ENCODE measurements at regions not wholly inside any gene's neighbourhood (a gene's known extent, or its start where the extent isn't known, plus 50 kb on each side); places are given as distances from the start of the nearest gene placed in this dataset.
A peak's percentile ranks its signal among the peaks of the same experiment; 100 is the strongest.

DNA sequence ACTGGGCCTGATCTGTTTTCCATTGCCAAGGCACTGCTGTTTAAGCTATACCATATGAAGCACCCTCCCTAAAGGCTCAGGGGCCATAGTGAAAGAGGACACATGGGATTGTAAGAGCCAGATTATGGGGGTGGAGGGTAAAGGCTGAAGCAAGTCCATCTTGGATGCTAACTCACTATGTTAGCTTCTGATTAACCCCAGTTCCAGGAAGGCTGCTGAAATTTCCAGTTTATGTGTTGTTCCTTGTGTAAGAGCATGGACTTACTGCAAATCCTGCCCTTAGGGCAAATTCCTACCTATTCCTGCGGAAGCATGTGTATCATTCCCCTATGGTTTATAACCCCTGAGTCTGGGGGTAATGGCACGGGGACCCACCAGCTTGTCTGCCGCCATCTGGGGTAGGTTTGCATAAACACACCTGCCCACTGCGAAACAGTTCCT, 91.8 kb upstream of the SERBP1 start:
- no peak overlapping the region for H2AFZ ChIP-seq (ENCODE audit: control insufficient read depth, low read length)
- no peak overlapping the region for H3K4me2 ChIP-seq (ENCODE audit: control insufficient read depth, extremely low read depth, insufficient read depth, low read depth, low read length)
- no peak overlapping the region for H3K27ac ChIP-seq (ENCODE audit: control insufficient read depth, insufficient read depth, low read length)
- H3K4me1 ChIP-seq (ENCODE audit: control insufficient read depth, extremely low read depth, insufficient read depth, low read length) = peaks cover 8% of the 10 kb centered on the region
- H3K4me3 ChIP-seq (ENCODE audit: control insufficient read depth in 2 of 3, extremely low read depth in 1 of 3, insufficient read depth in 2 of 3, low read depth in 1 of 3, low read length in 3 of 3) = no peak overlapping the region
- no peaks in the 10 kb centered on the region for H3K79me2 ChIP-seq (ENCODE audit: control insufficient read depth, insufficient read depth, low read length)
- DNase-seq (ENCODE audit: low read depth, low spot score) = no peak
- H3K9me1 ChIP-seq (ENCODE audit: control insufficient read depth, extremely low read depth, insufficient read depth, low read length) = no peaks in the 10 kb centered on the region
- H3K36me3 ChIP-seq (ENCODE audit: control insufficient read depth in 2 of 2, extremely low read depth in 1 of 2, insufficient read depth in 2 of 2, low read length in 2 of 2) = no peaks in the 10 kb centered on the region
- dilution Hi-C loops (cut with MboI; ENCODE audit: extremely low pct_ligation_motif_present, low sequenced_read_pairs) = no loop called here
- H4K20me1 ChIP-seq (ENCODE audit: control insufficient read depth, extremely low read depth, insufficient read depth, low read length) = no peaks in the 10 kb centered on the region
- no peaks in the 10 kb centered on the region for H3K27me3 ChIP-seq (ENCODE audit: control insufficient read depth, extremely low read depth, insufficient read depth, low read length)
- FAIRE-seq = peak; percentile 51
- TF ChIP-seq EZH2 (IDR thresholded peaks at IDR 0.05; ENCODE audit: low read length) = no peak
- TF ChIP-seq, protein P1, sequence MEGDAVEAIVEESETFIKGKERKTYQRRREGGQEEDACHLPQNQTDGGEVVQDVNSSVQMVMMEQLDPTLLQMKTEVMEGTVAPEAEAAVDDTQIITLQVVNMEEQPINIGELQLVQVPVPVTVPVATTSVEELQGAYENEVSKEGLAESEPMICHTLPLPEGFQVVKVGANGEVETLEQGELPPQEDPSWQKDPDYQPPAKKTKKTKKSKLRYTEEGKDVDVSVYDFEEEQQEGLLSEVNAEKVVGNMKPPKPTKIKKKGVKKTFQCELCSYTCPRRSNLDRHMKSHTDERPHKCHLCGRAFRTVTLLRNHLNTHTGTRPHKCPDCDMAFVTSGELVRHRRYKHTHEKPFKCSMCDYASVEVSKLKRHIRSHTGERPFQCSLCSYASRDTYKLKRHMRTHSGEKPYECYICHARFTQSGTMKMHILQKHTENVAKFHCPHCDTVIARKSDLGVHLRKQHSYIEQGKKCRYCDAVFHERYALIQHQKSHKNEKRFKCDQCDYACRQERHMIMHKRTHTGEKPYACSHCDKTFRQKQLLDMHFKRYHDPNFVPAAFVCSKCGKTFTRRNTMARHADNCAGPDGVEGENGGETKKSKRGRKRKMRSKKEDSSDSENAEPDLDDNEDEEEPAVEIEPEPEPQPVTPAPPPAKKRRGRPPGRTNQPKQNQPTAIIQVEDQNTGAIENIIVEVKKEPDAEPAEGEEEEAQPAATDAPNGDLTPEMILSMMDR (optimal IDR thresholded peaks at IDR 0.05 in 1 of 3, IDR thresholded peaks at IDR 0.05 in 1 of 3, conservative IDR thresholded peaks at IDR 0.05 in 1 of 3; ENCODE audit: extremely low read depth in 1 of 3, insufficient read depth in 2 of 3, low read length in 3 of 3) = no peak
- H3K9me3 ChIP-seq (ENCODE audit: control insufficient read depth, low read depth, low read length) = no peaks in the 10 kb centered on the region
- H3K9ac ChIP-seq (ENCODE audit: control insufficient read depth, extremely low read depth, insufficient read depth, low read length) = no peak overlapping the region

DNA sequence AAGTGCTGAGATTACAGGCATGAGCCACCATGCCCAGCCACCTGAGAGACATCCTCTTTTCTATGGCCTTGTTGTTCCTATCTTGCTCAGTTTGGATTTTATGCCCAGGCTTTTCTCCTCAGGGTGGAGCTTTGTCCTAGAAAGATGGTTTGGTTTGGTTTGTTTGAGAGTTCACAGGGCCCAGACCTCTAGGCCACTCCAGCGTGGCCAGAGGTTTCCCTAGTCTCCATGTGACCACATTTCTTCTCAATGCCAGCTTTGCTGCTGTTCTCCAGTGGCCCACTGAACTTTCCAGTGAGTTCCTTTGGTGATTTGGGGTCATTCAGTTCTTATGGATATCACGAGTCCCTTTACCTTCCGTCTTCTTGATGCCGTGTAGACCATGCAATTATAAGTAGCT, 92.6 kb upstream of the SERBP1 start:
- no peaks in the 10 kb centered on the region for H3K27me3 ChIP-seq (ENCODE audit: control insufficient read depth, extremely low read depth, insufficient read depth, low read length)
- no peaks in the 10 kb centered on the region for H3K36me3 ChIP-seq (ENCODE audit: control insufficient read depth in 2 of 2, extremely low read depth in 1 of 2, insufficient read depth in 2 of 2, low read length in 2 of 2)
- H3K4me3 ChIP-seq (ENCODE audit: control insufficient read depth in 2 of 3, extremely low read depth in 1 of 3, insufficient read depth in 2 of 3, low read depth in 1 of 3, low read length in 3 of 3) = no peak overlapping the region
- no peak overlapping the region for H3K4me2 ChIP-seq (ENCODE audit: control insufficient read depth, extremely low read depth, insufficient read depth, low read depth, low read length)
- H2AFZ ChIP-seq (ENCODE audit: control insufficient read depth, low read length) = no peak overlapping the region
- TF ChIP-seq, protein P1 (optimal IDR thresholded peaks at IDR 0.05 in 1 of 3, IDR thresholded peaks at IDR 0.05 in 1 of 3, conservative IDR thresholded peaks at IDR 0.05 in 1 of 3; ENCODE audit: extremely low read depth in 1 of 3, insufficient read depth in 2 of 3, low read length in 3 of 3) = no peak
- no peak for TF ChIP-seq EZH2 (IDR thresholded peaks at IDR 0.05; ENCODE audit: low read length)
- FAIRE-seq (no peak), DNase-seq (ENCODE audit: low read depth, low spot score) (no peak)
- no peaks in the 10 kb centered on the region for H3K79me2 ChIP-seq (ENCODE audit: control insufficient read depth, insufficient read depth, low read length)
- dilution Hi-C loops (cut with MboI; ENCODE audit: extremely low pct_ligation_motif_present, low sequenced_read_pairs) = no loop called here
- H3K9me1 ChIP-seq (ENCODE audit: control insufficient read depth, extremely low read depth, insufficient read depth, low read length) = no peaks in the 10 kb centered on the region
- no peaks in the 10 kb centered on the region for H4K20me1 ChIP-seq (ENCODE audit: control insufficient read depth, extremely low read depth, insufficient read depth, low read length)
- H3K27ac ChIP-seq (ENCODE audit: control insufficient read depth, insufficient read depth, low read length) = no peak overlapping the region
- no peaks in the 10 kb centered on the region for H3K9me3 ChIP-seq (ENCODE audit: control insufficient read depth, low read depth, low read length)
- peaks cover 8% of the 10 kb centered on the region for H3K4me1 ChIP-seq (ENCODE audit: control insufficient read depth, extremely low read depth, insufficient read depth, low read length)
- no peak overlapping the region for H3K9ac ChIP-seq (ENCODE audit: control insufficient read depth, extremely low read depth, insufficient read depth, low read length)

All from keratinocyte (primary cell).